NCI-H748 (cell line): ENCODE measurements at regions not wholly inside any gene's neighbourhood (a gene's known extent, or its start where the extent isn't known, plus 50 kb on each side); places are given as distances from the start of the nearest gene placed in this dataset.

Experiments
- DNase-seq: peaks from one replicate; lab custom pipeline; 2025; ENCODE audit not compliant: unreplicated experiment; lab: John Stamatoyannopoulos, UW

- DNase-seq = peak; percentile 8
These were observed 101.4 kb upstream of the SOX2 start for GRCh38 chr3:181610083-181610972.

GRCh38 chr3:181609030-181609767 lies 102.5 kb upstream of the SOX2 start:
- no peak for DNase-seq

GRCh38 chr3:181604267-181604666 lies 107.5 kb upstream of the SOX2 start:
- no peak for DNase-seq

- DNase-seq = no peak
These were observed 115.6 kb upstream of the SOX2 start for GRCh38 chr3:181596126-181596525.

GRCh38 chr3:181590939-181591338 lies 120.8 kb upstream of the SOX2 start:
- peak; percentile 93 for DNase-seq

GRCh38 chr3:181582619-181583018 lies 129.1 kb upstream of the SOX2 start:
- no peak for DNase-seq

- DNase-seq = no peak
These were observed 130.1 kb upstream of the SOX2 start for GRCh38 chr3:181581656-181582055.

GRCh38 chr3:181578743-181579142 lies 133.0 kb upstream of the SOX2 start:
- no peak for DNase-seq

GRCh38 chr3:181572432-181572831 lies 139.3 kb upstream of the SOX2 start:
- DNase-seq = no peak

GRCh38 chr3:181570472-181570871 lies 141.3 kb upstream of the SOX2 start:
- DNase-seq = no peak

GRCh38 chr3:181569356-181569940 lies 142.3 kb upstream of the SOX2 start:
- DNase-seq = no peak

GRCh38 chr3:181568693-181569092 lies 143.0 kb upstream of the SOX2 start:
- DNase-seq = no peak

GRCh38 chr3:181568248-181568647 lies 143.5 kb upstream of the SOX2 start:
- DNase-seq = no peak

GRCh38 chr3:181567311-181568075 lies 144.2 kb upstream of the SOX2 start:
- no peak for DNase-seq

GRCh38 chr3:181565416-181565815 lies 146.3 kb upstream of the SOX2 start:
- DNase-seq = no peak

- no peak for DNase-seq
These were observed 147.5 kb upstream of the SOX2 start for GRCh38 chr3:181564222-181564621.

GRCh38 chr3:181561139-181562031 lies 150.3 kb upstream of the SOX2 start:
- peak; percentile 78 for DNase-seq

- DNase-seq = no peak
These were observed 152.9 kb upstream of the SOX2 start for GRCh38 chr3:181558870-181559269.

GRCh38 chr3:181555681-181556080 lies 156.0 kb upstream of the SOX2 start:
- DNase-seq = no peak

- no peak for DNase-seq
These were observed 157.4 kb upstream of the SOX2 start for GRCh38 chr3:181554233-181554765.
